ENCODE measurements at regions not wholly inside any gene's neighbourhood (a gene's known extent, or its start where the extent isn't known, plus 50 kb on each side); places are given as distances from the start of the nearest gene placed in this dataset.

- Histone ChIP-seq H3K27ac (ENCODE audit: low read depth, low read length, poor library complexity, severe bottlenecking) (no peak overlapping the region), H3K36me3 (ENCODE audit: insufficient read depth, low read length) (no peaks in the 10 kb centered on the region), H3F3A (ENCODE audit: insufficient read depth, low read length) (no peaks in the 10 kb centered on the region), H3K27me3 (ENCODE audit: insufficient read depth, low read length) (no peaks in the 10 kb centered on the region), H3K4me3 (ENCODE audit: low read depth, low read length, poor library complexity, severe bottlenecking) (no peak overlapping the region), H4K20me1 (ENCODE audit: insufficient read depth, low read length) (no peaks in the 10 kb centered on the region), H2AFZ (ENCODE audit: low read length) (no peak overlapping the region), H3K9ac (ENCODE audit: low read length) (no peak overlapping the region), H3K4me1 (ENCODE audit: insufficient read depth, low read length, severe bottlenecking) (peaks cover 13% of the 10 kb centered on the region), H3K9me3 (ENCODE audit: low read length) (no peaks in the 10 kb centered on the region), H3K79me2 (ENCODE audit: insufficient read depth, low read length) (no peaks in the 10 kb centered on the region), H3K4me2 (ENCODE audit: low read length) (no peak overlapping the region), H3K9me2 (ENCODE audit: low read depth, low read length) (no peaks in the 10 kb centered on the region)
- TF ChIP-seq EZH2 (IDR thresholded peaks at IDR 0.05; ENCODE audit: borderline replicate concordance, low read length) (no peak), CTCF (IDR thresholded peaks at IDR 0.05; ENCODE audit: low read length) (no peak)
These were observed 569.8 kb upstream of the LRRTM1 start for GRCh38 chr2:80874374-80874773.

- Histone ChIP-seq H3K4me2 (ENCODE audit: low read length) (peak overlapping the region; percentile 30), H3K27ac (ENCODE audit: low read depth, low read length, poor library complexity, severe bottlenecking) (peak overlapping the region; percentile 7)
These were observed 565.4 kb upstream of the LRRTM1 start for GRCh38 chr2:80869858-80870438.

GRCh38 chr2:80863147-80863714, 558.7 kb upstream of the LRRTM1 start:
- Histone ChIP-seq H3K4me1 (ENCODE audit: insufficient read depth, low read length, severe bottlenecking) (peaks cover 75% of the 10 kb centered on the region), H3K9me3 (ENCODE audit: low read length) (no peaks in the 10 kb centered on the region), H3K79me2 (ENCODE audit: insufficient read depth, low read length) (no peaks in the 10 kb centered on the region), H3K27ac (ENCODE audit: low read depth, low read length, poor library complexity, severe bottlenecking) (peak overlapping the region; percentile 96), H3K27me3 (ENCODE audit: insufficient read depth, low read length) (no peaks in the 10 kb centered on the region), H2AFZ (ENCODE audit: low read length) (no peak overlapping the region), H3F3A (ENCODE audit: insufficient read depth, low read length) (no peaks in the 10 kb centered on the region), H3K36me3 (ENCODE audit: insufficient read depth, low read length) (no peaks in the 10 kb centered on the region), H3K4me3 (ENCODE audit: low read depth, low read length, poor library complexity, severe bottlenecking) (peak overlapping the region; percentile 8), H4K20me1 (ENCODE audit: insufficient read depth, low read length) (no peaks in the 10 kb centered on the region), H3K4me2 (ENCODE audit: low read length) (peak overlapping the region; percentile 49), H3K9me2 (ENCODE audit: low read depth, low read length) (no peaks in the 10 kb centered on the region), H3K9ac (ENCODE audit: low read length) (peak overlapping the region; percentile 48)
- TF ChIP-seq EZH2 (IDR thresholded peaks at IDR 0.05; ENCODE audit: borderline replicate concordance, low read length) = no peak

More at GRCh38 chr2:80869858-80870438, 565.4 kb upstream of the LRRTM1 start:
- Histone ChIP-seq H4K20me1 (ENCODE audit: insufficient read depth, low read length) (no peaks in the 10 kb centered on the region), H3K9me3 (ENCODE audit: low read length) (no peaks in the 10 kb centered on the region), H3K79me2 (ENCODE audit: insufficient read depth, low read length) (no peaks in the 10 kb centered on the region), H3K4me1 (ENCODE audit: insufficient read depth, low read length, severe bottlenecking) (peaks cover 40% of the 10 kb centered on the region), H3F3A (ENCODE audit: insufficient read depth, low read length) (no peaks in the 10 kb centered on the region), H3K27me3 (ENCODE audit: insufficient read depth, low read length) (no peaks in the 10 kb centered on the region), H3K9ac (ENCODE audit: low read length) (peak overlapping the region; percentile 25; the same call in 1 of the 2 replicates), H3K4me3 (ENCODE audit: low read depth, low read length, poor library complexity, severe bottlenecking) (peak overlapping the region; percentile 13), H3K9me2 (ENCODE audit: low read depth, low read length) (no peaks in the 10 kb centered on the region), H2AFZ (ENCODE audit: low read length) (no peak overlapping the region), H3K36me3 (ENCODE audit: insufficient read depth, low read length) (no peaks in the 10 kb centered on the region)
- TF ChIP-seq CTCF (IDR thresholded peaks at IDR 0.05; ENCODE audit: low read length) = no peak
- TF ChIP-seq EZH2 (IDR thresholded peaks at IDR 0.05; ENCODE audit: borderline replicate concordance, low read length) = no peak
